ENCODE measurements at regions not wholly inside any gene's neighbourhood (a gene's known extent, or its start where the extent isn't known, plus 50 kb on each side); places are given as distances from the start of the nearest gene placed in this dataset.

- TF ChIP-seq, protein P1, sequence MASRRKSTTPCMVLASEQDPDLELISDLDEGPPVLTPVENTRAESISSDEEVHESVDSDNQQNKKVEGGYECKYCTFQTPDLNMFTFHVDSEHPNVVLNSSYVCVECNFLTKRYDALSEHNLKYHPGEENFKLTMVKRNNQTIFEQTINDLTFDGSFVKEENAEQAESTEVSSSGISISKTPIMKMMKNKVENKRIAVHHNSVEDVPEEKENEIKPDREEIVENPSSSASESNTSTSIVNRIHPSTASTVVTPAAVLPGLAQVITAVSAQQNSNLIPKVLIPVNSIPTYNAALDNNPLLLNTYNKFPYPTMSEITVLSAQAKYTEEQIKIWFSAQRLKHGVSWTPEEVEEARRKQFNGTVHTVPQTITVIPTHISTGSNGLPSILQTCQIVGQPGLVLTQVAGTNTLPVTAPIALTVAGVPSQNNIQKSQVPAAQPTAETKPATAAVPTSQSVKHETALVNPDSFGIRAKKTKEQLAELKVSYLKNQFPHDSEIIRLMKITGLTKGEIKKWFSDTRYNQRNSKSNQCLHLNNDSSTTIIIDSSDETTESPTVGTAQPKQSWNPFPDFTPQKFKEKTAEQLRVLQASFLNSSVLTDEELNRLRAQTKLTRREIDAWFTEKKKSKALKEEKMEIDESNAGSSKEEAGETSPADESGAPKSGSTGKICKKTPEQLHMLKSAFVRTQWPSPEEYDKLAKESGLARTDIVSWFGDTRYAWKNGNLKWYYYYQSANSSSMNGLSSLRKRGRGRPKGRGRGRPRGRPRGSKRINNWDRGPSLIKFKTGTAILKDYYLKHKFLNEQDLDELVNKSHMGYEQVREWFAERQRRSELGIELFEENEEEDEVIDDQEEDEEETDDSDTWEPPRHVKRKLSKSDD (conservative IDR thresholded peaks at IDR 0.05; ENCODE audit: low read length) = no peak
- no peak for TF ChIP-seq MEF2A (IDR thresholded peaks at IDR 0.05; ENCODE audit: control insufficient read depth, low read depth, low read length)
- TF ChIP-seq E2F6 (IDR thresholded peaks at IDR 0.05; ENCODE audit: borderline replicate concordance in 1 of 2, extremely low read depth in 1 of 2, insufficient read depth in 1 of 2, insufficient read length in 1 of 2, low read depth in 1 of 2, low read length in 1 of 2, poor library complexity in 1 of 2, severe bottlenecking in 1 of 2) = no peak
- TF ChIP-seq ZNF354B (CRISPR knock-in tag; IDR thresholded peaks at IDR 0.05) = no peak
- TF ChIP-seq PREB (CRISPR knock-in tag; IDR thresholded peaks at IDR 0.05) = no peak
- TF ChIP-seq HOMEZ (CRISPR knock-in tag; IDR thresholded peaks at IDR 0.05) = no peak
- no peak for TF ChIP-seq RBM17 (IDR thresholded peaks at IDR 0.05; ENCODE audit: borderline replicate concordance, low read depth, low read length)
Measured at GRCh38 chr3:117539729-117540128, 830.1 kb downstream of the TUSC7 start (continued).

Measured in K562 (cell line).